ENCODE measurements at regions not wholly inside any gene's neighbourhood (a gene's known extent, or its start where the extent isn't known, plus 50 kb on each side); places are given as distances from the start of the nearest gene placed in this dataset.

DNA sequence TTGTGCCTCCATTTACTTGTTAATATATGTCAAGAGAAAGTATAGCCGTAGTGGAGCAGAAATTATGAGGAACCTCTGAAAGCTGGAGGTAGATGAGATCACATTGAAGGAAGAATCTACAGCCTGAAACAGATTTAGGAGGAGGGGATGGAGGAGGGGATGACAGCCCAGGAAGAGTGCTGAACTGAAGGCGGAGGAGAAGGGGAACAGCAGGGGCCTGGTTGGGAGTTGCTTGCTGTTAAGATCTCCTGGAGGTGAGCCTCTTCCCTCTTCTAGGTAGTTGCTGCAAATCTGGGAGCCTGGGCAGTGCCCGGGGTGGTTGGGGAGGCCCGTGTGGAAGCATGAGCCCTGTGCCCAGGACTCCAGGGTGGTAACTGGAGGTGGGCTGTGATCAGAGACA lies 111.8 kb upstream of the SEMA6A start:
- H2BK15ac ChIP-seq (ENCODE audit: low read length) = no peak overlapping the region
- no peaks in the 10 kb centered on the region for H3K36me3 ChIP-seq (replicated peaks in 1 of 2; ENCODE audit: control insufficient read depth in 2 of 2, insufficient read depth in 2 of 2, low read length in 2 of 2)
- DNase-seq (ENCODE audit: low spot score) = no peak
- H3K9ac ChIP-seq (ENCODE audit: low read depth, low read length, poor library complexity) = no peak overlapping the region
- no peak overlapping the region for H3K4ac ChIP-seq (ENCODE audit: low read length)
- no peak overlapping the region for H4K91ac ChIP-seq (ENCODE audit: low read depth, low read length, poor library complexity)
- H2BK12ac ChIP-seq (ENCODE audit: low read length) = no peak overlapping the region
- H2BK5ac ChIP-seq (ENCODE audit: low read length) = no peak overlapping the region
- H3K27ac ChIP-seq (replicated peaks; ENCODE audit: low read length) = no peak overlapping the region
- H2AK5ac ChIP-seq (ENCODE audit: low read depth, low read length) = no peak overlapping the region
- H4K8ac ChIP-seq (ENCODE audit: low read depth, low read length) = no peak overlapping the region
- H2AFZ ChIP-seq (ENCODE audit: low read length) = no peak overlapping the region
- H3K23ac ChIP-seq (ENCODE audit: low read depth, low read length, poor library complexity) = no peak overlapping the region
- H2BK120ac ChIP-seq (ENCODE audit: low read depth, low read length) = no peak overlapping the region
- no peak overlapping the region for H3K4me2 ChIP-seq (ENCODE audit: insufficient read depth, low read length, poor library complexity, severe bottlenecking)
- peaks cover 9 to 14% of the 10 kb centered on the region in 2 donors for H3K4me1 ChIP-seq (ENCODE audit: control insufficient read depth in 2 of 2, insufficient read depth in 1 of 2, low read depth in 1 of 2, low read length in 2 of 2)
- H3K18ac ChIP-seq (ENCODE audit: low read length) = peak overlapping the region; percentile 27
- no CpG with 5 or more reads among the region's 4 CpGs for whole genome bisulfite sequencing, 2 donors (ENCODE audit: extremely low coverage in 2 of 2, insufficient read length in 2 of 2, insufficient replicate concordance in 1 of 2)
- H3K9me3 ChIP-seq (replicated peaks in 1 of 2; ENCODE audit: control insufficient read depth in 2 of 2, insufficient read depth in 1 of 2, low read depth in 1 of 2, low read length in 2 of 2) = no peaks in the 10 kb centered on the region
- no peaks in the 10 kb centered on the region for H3K27me3 ChIP-seq (ENCODE audit: control insufficient read depth in 3 of 3, insufficient read depth in 3 of 3, low read depth in 1 of 3, low read length in 3 of 3)
- no peak overlapping the region for H3K4me3 ChIP-seq (ENCODE audit: low read length in 2 of 2)
- H3K79me1 ChIP-seq (ENCODE audit: low read depth, low read length) = no peaks in the 10 kb centered on the region
- H3K14ac ChIP-seq (ENCODE audit: low read length) = peak overlapping the region; percentile 75

DNA sequence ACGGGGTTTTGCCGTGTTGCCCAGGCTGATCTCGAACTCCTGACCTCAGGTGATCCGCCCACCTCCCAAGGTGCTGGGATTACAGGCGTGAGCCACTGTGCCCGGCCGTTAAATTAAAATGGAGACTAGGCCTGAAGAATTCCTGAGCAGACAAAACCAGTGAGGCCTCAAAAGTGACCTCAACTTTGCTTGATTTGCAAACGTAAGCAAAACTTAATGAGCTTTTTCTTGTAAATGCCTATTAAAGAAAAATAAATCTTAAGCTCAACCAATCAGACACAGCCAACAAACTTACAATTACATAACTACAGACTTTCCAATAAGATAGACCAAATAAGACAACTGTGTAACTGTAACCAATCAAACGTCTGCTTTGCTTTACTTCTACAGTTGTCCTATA lies 111.3 kb upstream of the SEMA6A start:
- Histone ChIP-seq H3K36me3 (replicated peaks in 1 of 2; ENCODE audit: control insufficient read depth in 2 of 2, insufficient read depth in 2 of 2, low read length in 2 of 2) (no peaks in the 10 kb centered on the region), H3K4ac (ENCODE audit: low read length) (no peak overlapping the region), H2AK5ac (ENCODE audit: low read depth, low read length) (no peak overlapping the region), H3K23ac (ENCODE audit: low read depth, low read length, poor library complexity) (no peak overlapping the region), H3K4me3 (ENCODE audit: low read length in 2 of 2) (no peak overlapping the region), H2BK15ac (ENCODE audit: low read length) (no peak overlapping the region), H2BK120ac (ENCODE audit: low read depth, low read length) (no peak overlapping the region), H3K9me3 (replicated peaks in 1 of 2; ENCODE audit: control insufficient read depth in 2 of 2, insufficient read depth in 1 of 2, low read depth in 1 of 2, low read length in 2 of 2) (no peaks in the 10 kb centered on the region), H3K4me2 (ENCODE audit: insufficient read depth, low read length, poor library complexity, severe bottlenecking) (no peak overlapping the region), H3K14ac (ENCODE audit: low read length) (no peak overlapping the region), H4K8ac (ENCODE audit: low read depth, low read length) (no peak overlapping the region), H2BK12ac (ENCODE audit: low read length) (no peak overlapping the region), H3K79me1 (ENCODE audit: low read depth, low read length) (no peaks in the 10 kb centered on the region), H2BK5ac (ENCODE audit: low read length) (no peak overlapping the region), H3K4me1 (ENCODE audit: control insufficient read depth in 2 of 2, insufficient read depth in 1 of 2, low read depth in 1 of 2, low read length in 2 of 2) (peaks cover 10 to 17% of the 10 kb centered on the region in 2 donors), H4K91ac (ENCODE audit: low read depth, low read length, poor library complexity) (no peak overlapping the region), H2AFZ (ENCODE audit: low read length) (no peak overlapping the region), H3K18ac (ENCODE audit: low read length) (no peak overlapping the region), H3K9ac (ENCODE audit: low read depth, low read length, poor library complexity) (no peak overlapping the region), H3K27me3 (ENCODE audit: control insufficient read depth in 3 of 3, insufficient read depth in 3 of 3, low read depth in 1 of 3, low read length in 3 of 3) (no peaks in the 10 kb centered on the region), H3K27ac (replicated peaks; ENCODE audit: low read length) (no peak overlapping the region)
- no peak for DNase-seq (ENCODE audit: low spot score)
- no CpG with 5 or more reads among the region's 9 CpGs for WGBS, 2 donors (ENCODE audit: extremely low coverage in 2 of 2, insufficient read length in 2 of 2, insufficient replicate concordance in 1 of 2)

DNA sequence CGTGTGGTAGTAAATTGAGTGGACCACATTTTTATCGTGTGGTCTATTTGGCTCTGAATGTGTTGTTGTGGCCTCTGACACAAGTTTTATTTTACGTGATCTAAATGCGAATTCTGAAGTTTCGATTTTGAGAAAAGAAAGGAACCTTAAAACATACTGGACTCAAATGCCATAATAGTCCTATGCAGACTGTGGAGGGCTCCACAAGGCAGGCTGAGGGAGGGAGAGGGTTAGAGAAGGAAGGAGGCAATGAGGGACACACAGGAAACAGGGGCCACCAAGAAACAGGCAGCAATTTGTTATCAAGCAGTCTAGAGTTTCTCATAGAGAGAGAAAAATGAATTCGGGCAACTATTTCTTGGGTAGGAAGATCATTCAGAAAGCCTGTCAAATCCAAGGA lies 110.4 kb upstream of the SEMA6A start:
- no CpG with 5 or more reads among the region's 6 CpGs for WGBS, 2 donors (ENCODE audit: extremely low coverage in 2 of 2, insufficient read length in 2 of 2, insufficient replicate concordance in 1 of 2)

DNA sequence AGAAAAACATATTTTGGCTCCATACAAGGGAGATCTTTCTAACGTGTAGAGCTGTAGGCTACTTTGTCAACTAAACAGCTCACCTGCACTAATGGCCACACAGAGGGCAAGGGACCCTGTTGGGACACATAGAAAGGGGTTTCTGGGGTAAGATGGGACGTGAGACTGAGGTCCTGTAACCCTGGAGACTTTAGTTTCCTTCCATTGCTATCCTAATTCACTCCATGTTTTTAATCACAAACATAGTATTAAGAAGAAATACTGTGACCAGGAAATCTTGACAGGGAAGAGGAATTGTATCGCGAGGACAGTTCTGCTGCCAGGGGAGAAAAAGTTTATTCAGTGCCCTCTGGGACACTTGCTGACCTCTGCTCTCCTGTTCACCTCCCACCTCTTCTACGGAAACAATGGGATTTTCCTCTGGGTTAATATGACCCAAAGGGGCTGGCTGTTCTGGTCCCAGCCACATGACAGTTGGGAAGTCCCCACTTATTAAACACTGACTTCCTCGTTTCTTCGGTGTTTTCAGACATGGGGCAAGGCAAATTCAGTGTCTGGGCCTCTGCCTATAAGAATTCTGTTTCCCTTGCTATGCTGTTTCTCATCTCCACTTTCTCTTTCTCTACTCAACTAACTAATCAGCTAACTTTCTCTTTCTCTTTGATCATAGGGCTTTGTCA lies 106.9 kb upstream of the SEMA6A start:
- no peak overlapping the region for H3K4me2 ChIP-seq (ENCODE audit: insufficient read depth, low read length, poor library complexity, severe bottlenecking)
- H3K14ac ChIP-seq (ENCODE audit: low read length) = no peak overlapping the region
- H3K4me3 ChIP-seq (ENCODE audit: low read length in 2 of 2) = no peak overlapping the region
- H2BK5ac ChIP-seq (ENCODE audit: low read length) = no peak overlapping the region
- H3K27ac ChIP-seq (replicated peaks; ENCODE audit: low read length) = no peak overlapping the region
- no peak overlapping the region for H2BK15ac ChIP-seq (ENCODE audit: low read length)
- H3K36me3 ChIP-seq (replicated peaks in 1 of 2; ENCODE audit: control insufficient read depth in 2 of 2, insufficient read depth in 2 of 2, low read length in 2 of 2) = no peaks in the 10 kb centered on the region
- no peak overlapping the region for H2AK5ac ChIP-seq (ENCODE audit: low read depth, low read length)
- peak overlapping the region; percentile 19 for H2AFZ ChIP-seq (ENCODE audit: low read length)
- WGBS, 2 donors (ENCODE audit: extremely low coverage in 2 of 2, insufficient read length in 2 of 2, insufficient replicate concordance in 1 of 2) = no CpG with 5 or more reads among the region's 7 CpGs
- H2BK12ac ChIP-seq (ENCODE audit: low read length) = no peak overlapping the region
- no peak overlapping the region for H2BK120ac ChIP-seq (ENCODE audit: low read depth, low read length)
- no peaks in the 10 kb centered on the region for H3K79me1 ChIP-seq (ENCODE audit: low read depth, low read length)
- no peak overlapping the region for H3K9ac ChIP-seq (ENCODE audit: low read depth, low read length, poor library complexity)
- no peak overlapping the region for H4K8ac ChIP-seq (ENCODE audit: low read depth, low read length)
- H3K9me3 ChIP-seq (replicated peaks in 1 of 2; ENCODE audit: control insufficient read depth in 2 of 2, insufficient read depth in 1 of 2, low read depth in 1 of 2, low read length in 2 of 2) = no peaks in the 10 kb centered on the region
- H3K4ac ChIP-seq (ENCODE audit: low read length) = no peak overlapping the region
- H4K91ac ChIP-seq (ENCODE audit: low read depth, low read length, poor library complexity) = no peak overlapping the region
- no peak for DNase-seq (ENCODE audit: low spot score)
- H3K4me1 ChIP-seq (ENCODE audit: control insufficient read depth in 2 of 2, insufficient read depth in 1 of 2, low read depth in 1 of 2, low read length in 2 of 2) = peaks cover 13 to 17% of the 10 kb centered on the region in 2 donors
- no peak overlapping the region for H3K23ac ChIP-seq (ENCODE audit: low read depth, low read length, poor library complexity)
- no peak overlapping the region for H3K18ac ChIP-seq (ENCODE audit: low read length)
- no peaks in the 10 kb centered on the region for H3K27me3 ChIP-seq (ENCODE audit: control insufficient read depth in 3 of 3, insufficient read depth in 3 of 3, low read depth in 1 of 3, low read length in 3 of 3)

More for the DNA sequence above, 110.4 kb upstream of the SEMA6A start:
- no peak overlapping the region for H2BK12ac ChIP-seq (ENCODE audit: low read length)
- DNase-seq (ENCODE audit: low spot score) = no peak
- H3K9me3 ChIP-seq (replicated peaks in 1 of 2; ENCODE audit: control insufficient read depth in 2 of 2, insufficient read depth in 1 of 2, low read depth in 1 of 2, low read length in 2 of 2) = no peaks in the 10 kb centered on the region
- no peak overlapping the region for H3K4me2 ChIP-seq (ENCODE audit: insufficient read depth, low read length, poor library complexity, severe bottlenecking)
- no peak overlapping the region for H3K9ac ChIP-seq (ENCODE audit: low read depth, low read length, poor library complexity)
- H3K4me1 ChIP-seq (ENCODE audit: control insufficient read depth in 2 of 2, insufficient read depth in 1 of 2, low read depth in 1 of 2, low read length in 2 of 2) = peaks cover 13 to 17% of the 10 kb centered on the region in 2 donors
- H2BK120ac ChIP-seq (ENCODE audit: low read depth, low read length) = no peak overlapping the region
- H3K4me3 ChIP-seq (ENCODE audit: low read length in 2 of 2) = no peak overlapping the region
- no peak overlapping the region for H3K4ac ChIP-seq (ENCODE audit: low read length)
- no peak overlapping the region for H4K91ac ChIP-seq (ENCODE audit: low read depth, low read length, poor library complexity)
- H2BK15ac ChIP-seq (ENCODE audit: low read length) = no peak overlapping the region
- no peaks in the 10 kb centered on the region for H3K79me1 ChIP-seq (ENCODE audit: low read depth, low read length)
- H3K23ac ChIP-seq (ENCODE audit: low read depth, low read length, poor library complexity) = no peak overlapping the region
- H2BK5ac ChIP-seq (ENCODE audit: low read length) = no peak overlapping the region
- no peak overlapping the region for H4K8ac ChIP-seq (ENCODE audit: low read depth, low read length)
- H3K18ac ChIP-seq (ENCODE audit: low read length) = no peak overlapping the region
- H3K36me3 ChIP-seq (replicated peaks in 1 of 2; ENCODE audit: control insufficient read depth in 2 of 2, insufficient read depth in 2 of 2, low read length in 2 of 2) = no peaks in the 10 kb centered on the region
- H3K14ac ChIP-seq (ENCODE audit: low read length) = no peak overlapping the region
- no peak overlapping the region for H3K27ac ChIP-seq (replicated peaks; ENCODE audit: low read length)
- no peak overlapping the region for H2AK5ac ChIP-seq (ENCODE audit: low read depth, low read length)
- no peaks in the 10 kb centered on the region for H3K27me3 ChIP-seq (ENCODE audit: control insufficient read depth in 3 of 3, insufficient read depth in 3 of 3, low read depth in 1 of 3, low read length in 3 of 3)
- no peak overlapping the region for H2AFZ ChIP-seq (ENCODE audit: low read length)

Data from neuronal stem cell (in vitro differentiated cells).